HEK293 (cell line): ENCODE measurements at regions not wholly inside any gene's neighbourhood (a gene's known extent, or its start where the extent isn't known, plus 50 kb on each side); places are given as distances from the start of the nearest gene placed in this dataset.

ENCODE experiments used
- CTCF ChIA-PET: fragments of 350-600 bp; formaldehyde crosslinking; extraction: SDS; loops from one replicate; lab custom pipeline; 2021; ENCODE audit warnings: antibody characterized with exemption; lab: Yijun Ruan, JAX
- POLR2A ChIA-PET: fragments of 300-600 bp; formaldehyde crosslinking; extraction: SDS; loops from one replicate; lab custom pipeline; 2020; ENCODE audit warnings: antibody characterized with exemption, inconsistent platforms; lab: Yijun Ruan, JAX
- H3K27ac ChIP-seq: fragments of 200-500 bp; sonication (Bioruptor generic); 2 replicates; pipeline ENCODE4 v1.5.1; 2014; ENCODE audit warnings: low read depth, low read length, control low read depth, inconsistent platforms; ENCODE audit errors: extremely low read depth
- H3K36me3 ChIP-seq, 2 experiments: fragments of 200-500 bp in 1 of 2; sonication (Bioruptor generic) in 1 of 2; 1 replicate in 1 of 2; 2 replicates in 1 of 2; pipeline ENCODE4 v1.5.1; 2014 to 2017; ENCODE audit warnings: inconsistent platforms in 2 of 2, low read length in 2 of 2; ENCODE audit not compliant: control insufficient read depth in 2 of 2, insufficient read depth in 1 of 2
- H3K4me1 ChIP-seq: fragments of 200-500 bp; sonication (Bioruptor generic); 2 replicates; pipeline ENCODE4 v1.5.1; 2014; ENCODE audit warnings: mild to moderate bottlenecking, low read length, inconsistent platforms; ENCODE audit not compliant: control insufficient read depth, insufficient read depth
- H3K4me3 ChIP-seq: 2 replicates; pipeline ENCODE4 v1.5.1; 2011; ENCODE audit warnings: low read depth, mild to moderate bottlenecking, control low read depth, low read length, moderate library complexity
- H3K9me3 ChIP-seq: fragments of 200-500 bp; sonication (Bioruptor generic); 2 replicates; pipeline ENCODE4 v1.5.1; 2014; ENCODE audit warnings: low read depth, low read length, inconsistent platforms; ENCODE audit not compliant: control insufficient read depth, insufficient read depth
- GLI4 ChIP-seq: fragments of 450-650 bp; formaldehyde crosslinking; IDR thresholded peaks from 2 replicates; pipeline ENCODE4 v1.5.1; 2016; ENCODE audit warnings: missing biosample characterization, missing genetic modification characterization
- HOXA7 ChIP-seq: sonication (generic); formaldehyde crosslinking; IDR thresholded peaks from 2 replicates; pipeline ENCODE4 v1.8.1; 2022; ENCODE audit warnings: missing genetic modification reagents, borderline replicate concordance
- INSM2 ChIP-seq: fragments of 450-650 bp; formaldehyde crosslinking; IDR thresholded peaks from 2 replicates; pipeline ENCODE4 v1.5.1; 2016; ENCODE audit warnings: missing biosample characterization, missing genetic modification characterization
- PBX3 ChIP-seq: sonication (generic); formaldehyde crosslinking; IDR thresholded peaks from 2 replicates; pipeline ENCODE4 v1.8.1; 2022; ENCODE audit warnings: mild to moderate bottlenecking, moderate library complexity, missing genetic modification reagents
- PRDM2 ChIP-seq: fragments of 450-650 bp; formaldehyde crosslinking; IDR thresholded peaks from 2 replicates; pipeline ENCODE4 v1.5.1; 2016; ENCODE audit warnings: missing biosample characterization, missing genetic modification characterization, borderline replicate concordance
- TSHZ1 ChIP-seq: fragments of 450-650 bp; formaldehyde crosslinking; IDR thresholded peaks from 2 replicates; pipeline ENCODE4 v1.5.1; 2016; ENCODE audit warnings: missing biosample characterization, missing genetic modification characterization, borderline replicate concordance
- ZBTB21 ChIP-seq: fragments of 450-650 bp; formaldehyde crosslinking; IDR thresholded peaks from 2 replicates; pipeline ENCODE4 v1.5.1; 2017; ENCODE audit warnings: missing biosample characterization, missing genetic modification characterization
- ZIC2 ChIP-seq: fragments of 450-650 bp; formaldehyde crosslinking; IDR thresholded peaks from 2 replicates; pipeline ENCODE4 v1.5.1; 2016; ENCODE audit warnings: missing biosample characterization, missing genetic modification characterization
- ZNF133 ChIP-seq: fragments of 450-650 bp; formaldehyde crosslinking; IDR thresholded peaks from 2 replicates; pipeline ENCODE4 v1.5.1; 2016; ENCODE audit warnings: missing biosample characterization, missing genetic modification characterization
- ZNF138 ChIP-seq: fragments of 450-650 bp; formaldehyde crosslinking; IDR thresholded peaks from 2 replicates; pipeline ENCODE4 v1.5.1; 2016; ENCODE audit warnings: missing biosample characterization, missing genetic modification characterization, borderline replicate concordance
- ZNF366 ChIP-seq: fragments of 450-650 bp; formaldehyde crosslinking; conservative IDR thresholded peaks from 2 replicates; pipeline ENCODE4 v1.5.1; 2016; ENCODE audit warnings: missing biosample characterization, missing genetic modification characterization
- ZNF670 ChIP-seq: fragments of 450-650 bp; formaldehyde crosslinking; IDR thresholded peaks from 2 replicates; pipeline ENCODE4 v1.5.1; 2016; ENCODE audit warnings: missing biosample characterization, missing genetic modification characterization, low read depth
- ZNF768 ChIP-seq: fragments of 450-650 bp; formaldehyde crosslinking; IDR thresholded peaks from 2 replicates; pipeline ENCODE4 v1.5.1; 2018; ENCODE audit warnings: missing biosample characterization, mild to moderate bottlenecking, missing genetic modification characterization
- ZNF830 ChIP-seq: fragments of 450-650 bp; IDR thresholded peaks from 2 replicates; pipeline ENCODE4 v1.5.0; 2018; ENCODE audit warnings: missing biosample characterization, missing genetic modification characterization, low read depth, mild to moderate bottlenecking, moderate library complexity
- TF ChIP-seq, protein P1 (sequence below): fragments of 450-650 bp; formaldehyde crosslinking; IDR thresholded peaks from 2 replicates; pipeline ENCODE4 v1.5.0; 2017; ENCODE audit warnings: missing biosample characterization, missing genetic modification characterization, borderline replicate concordance

GRCh38 chr7:135257-135653 is 57.1 kb upstream of the FAM20C start (continued):
- TF ChIP-seq TSHZ1 (no peak), ZNF768 (tag by site-specific recombination) (no peak), HOXA7 (CRISPR knock-in tag) (no peak), ZNF830 (tag by site-specific recombination) (no peak), ZNF133 (tag by site-specific recombination) (no peak), ZNF670 (tag by site-specific recombination) (no peak), ZNF138 (tag by site-specific recombination) (no peak), GLI4 (tag by site-specific recombination) (no peak), ZBTB21 (tag by site-specific recombination) (no peak), INSM2 (tag by site-specific recombination) (no peak)

DNA sequence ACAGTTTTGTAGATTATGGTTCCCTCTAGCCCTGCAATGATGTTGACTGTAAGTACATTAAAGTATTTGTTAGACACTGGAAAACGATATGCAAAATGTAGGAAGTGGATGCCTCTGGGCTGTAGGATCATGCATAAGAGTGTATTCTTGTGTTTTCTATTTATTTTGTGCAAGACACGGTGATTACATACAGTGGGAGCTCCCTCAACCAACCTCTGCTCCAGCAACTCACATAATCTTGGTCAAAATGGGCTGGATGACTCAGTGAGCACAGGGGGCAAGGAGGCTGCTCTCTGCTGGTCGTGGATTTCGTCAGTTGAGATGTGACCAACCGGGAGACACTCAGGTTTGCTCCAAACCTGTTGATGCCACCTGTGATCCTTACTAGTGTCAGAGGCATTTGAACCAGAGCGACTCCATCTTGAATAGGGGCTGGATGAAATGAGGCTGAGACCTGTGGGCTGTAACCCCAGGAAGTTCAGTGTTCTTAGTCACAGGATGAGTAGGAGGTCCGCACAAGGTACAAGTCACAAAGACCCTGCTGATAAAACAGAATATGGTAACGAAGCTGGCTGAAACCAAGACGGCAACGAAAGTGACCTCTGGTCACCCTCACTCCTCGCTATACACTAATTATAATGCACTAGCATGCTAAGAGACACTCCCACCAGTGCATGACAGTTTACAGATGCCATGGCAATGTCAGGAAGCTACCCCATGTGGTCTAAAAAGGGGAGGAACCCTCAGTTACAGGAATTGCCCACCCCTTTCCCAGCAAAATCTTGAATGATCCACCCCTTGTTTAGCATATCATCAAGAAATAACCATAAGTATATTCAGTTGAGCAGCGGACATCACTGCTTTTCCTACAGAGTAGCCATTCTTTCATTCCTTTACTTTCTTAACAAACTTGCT is 56.4 kb upstream of the FAM20C start:
- no peaks in the 10 kb centered on the region for H3K9me3 ChIP-seq
- ChIA-PET CTCF (no interaction called here), POLR2A (interaction anchor here (0.6 kb wide), 1 partner anchor 85 kb away, joined by 3 read pairs; no protein-coding TSS in a partner anchor)
- H3K4me1 ChIP-seq, result no peaks in the 10 kb centered on the region
- TF ChIP-seq PBX3 (CRISPR knock-in tag) (no peak), PRDM2 (tag by site-specific recombination) (no peak), ZNF366 (tag by site-specific recombination) (no peak), ZIC2 (tag by site-specific recombination) (no peak)
- TF ChIP-seq, protein P1, sequence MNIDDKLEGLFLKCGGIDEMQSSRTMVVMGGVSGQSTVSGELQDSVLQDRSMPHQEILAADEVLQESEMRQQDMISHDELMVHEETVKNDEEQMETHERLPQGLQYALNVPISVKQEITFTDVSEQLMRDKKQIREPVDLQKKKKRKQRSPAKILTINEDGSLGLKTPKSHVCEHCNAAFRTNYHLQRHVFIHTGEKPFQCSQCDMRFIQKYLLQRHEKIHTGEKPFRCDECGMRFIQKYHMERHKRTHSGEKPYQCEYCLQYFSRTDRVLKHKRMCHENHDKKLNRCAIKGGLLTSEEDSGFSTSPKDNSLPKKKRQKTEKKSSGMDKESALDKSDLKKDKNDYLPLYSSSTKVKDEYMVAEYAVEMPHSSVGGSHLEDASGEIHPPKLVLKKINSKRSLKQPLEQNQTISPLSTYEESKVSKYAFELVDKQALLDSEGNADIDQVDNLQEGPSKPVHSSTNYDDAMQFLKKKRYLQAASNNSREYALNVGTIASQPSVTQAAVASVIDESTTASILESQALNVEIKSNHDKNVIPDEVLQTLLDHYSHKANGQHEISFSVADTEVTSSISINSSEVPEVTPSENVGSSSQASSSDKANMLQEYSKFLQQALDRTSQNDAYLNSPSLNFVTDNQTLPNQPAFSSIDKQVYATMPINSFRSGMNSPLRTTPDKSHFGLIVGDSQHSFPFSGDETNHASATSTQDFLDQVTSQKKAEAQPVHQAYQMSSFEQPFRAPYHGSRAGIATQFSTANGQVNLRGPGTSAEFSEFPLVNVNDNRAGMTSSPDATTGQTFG (tag by site-specific recombination), result no peak
- H3K4me3 ChIP-seq, result no peak overlapping the region
- H3K36me3 ChIP-seq, result no peaks in the 10 kb centered on the region
- H3K27ac ChIP-seq, result no peak overlapping the region
